ENCODE measurements at regions not wholly inside any gene's neighbourhood (a gene's known extent, or its start where the extent isn't known, plus 50 kb on each side); places are given as distances from the start of the nearest gene placed in this dataset.

DNA sequence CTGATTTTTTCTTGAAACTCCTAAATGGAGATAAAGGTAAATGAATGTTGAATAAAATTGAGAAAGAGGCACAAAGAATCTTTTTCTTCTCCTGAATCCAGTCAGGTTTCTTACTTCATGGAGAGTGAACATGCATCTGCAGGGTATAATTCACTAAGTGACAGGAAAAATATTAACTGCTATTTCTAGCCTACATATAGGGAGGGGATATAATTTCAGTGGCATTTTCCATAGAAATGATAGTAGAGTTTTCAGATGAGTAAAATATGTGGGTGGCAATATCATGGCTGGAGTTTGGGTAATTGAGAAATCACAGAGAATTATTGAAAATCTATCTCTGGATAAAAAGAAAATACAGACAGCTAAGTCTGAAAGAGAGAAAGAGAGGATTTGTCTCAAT lies 1227.0 kb upstream of the GJE1 start:
- Mint-ChIP-seq H3K36me3 (ENCODE audit: low read depth) (no peaks in the 10 kb centered on the region), H3K27ac (ENCODE audit: unreplicated experiment) (no peak overlapping the region), H3K27me3 (ENCODE audit: low read depth) (no peaks in the 10 kb centered on the region), H3K4me3 (no peak overlapping the region), H3K4me1 (no peaks in the 10 kb centered on the region), H3K9me3 (peaks cover 12% of the 10 kb centered on the region)
- TF ChIP-seq, protein P1, sequence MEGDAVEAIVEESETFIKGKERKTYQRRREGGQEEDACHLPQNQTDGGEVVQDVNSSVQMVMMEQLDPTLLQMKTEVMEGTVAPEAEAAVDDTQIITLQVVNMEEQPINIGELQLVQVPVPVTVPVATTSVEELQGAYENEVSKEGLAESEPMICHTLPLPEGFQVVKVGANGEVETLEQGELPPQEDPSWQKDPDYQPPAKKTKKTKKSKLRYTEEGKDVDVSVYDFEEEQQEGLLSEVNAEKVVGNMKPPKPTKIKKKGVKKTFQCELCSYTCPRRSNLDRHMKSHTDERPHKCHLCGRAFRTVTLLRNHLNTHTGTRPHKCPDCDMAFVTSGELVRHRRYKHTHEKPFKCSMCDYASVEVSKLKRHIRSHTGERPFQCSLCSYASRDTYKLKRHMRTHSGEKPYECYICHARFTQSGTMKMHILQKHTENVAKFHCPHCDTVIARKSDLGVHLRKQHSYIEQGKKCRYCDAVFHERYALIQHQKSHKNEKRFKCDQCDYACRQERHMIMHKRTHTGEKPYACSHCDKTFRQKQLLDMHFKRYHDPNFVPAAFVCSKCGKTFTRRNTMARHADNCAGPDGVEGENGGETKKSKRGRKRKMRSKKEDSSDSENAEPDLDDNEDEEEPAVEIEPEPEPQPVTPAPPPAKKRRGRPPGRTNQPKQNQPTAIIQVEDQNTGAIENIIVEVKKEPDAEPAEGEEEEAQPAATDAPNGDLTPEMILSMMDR (conservative IDR thresholded peaks at IDR 0.05) = no peak
- DNase-seq (ENCODE audit: low read depth, low spot score) = no peak

DNA sequence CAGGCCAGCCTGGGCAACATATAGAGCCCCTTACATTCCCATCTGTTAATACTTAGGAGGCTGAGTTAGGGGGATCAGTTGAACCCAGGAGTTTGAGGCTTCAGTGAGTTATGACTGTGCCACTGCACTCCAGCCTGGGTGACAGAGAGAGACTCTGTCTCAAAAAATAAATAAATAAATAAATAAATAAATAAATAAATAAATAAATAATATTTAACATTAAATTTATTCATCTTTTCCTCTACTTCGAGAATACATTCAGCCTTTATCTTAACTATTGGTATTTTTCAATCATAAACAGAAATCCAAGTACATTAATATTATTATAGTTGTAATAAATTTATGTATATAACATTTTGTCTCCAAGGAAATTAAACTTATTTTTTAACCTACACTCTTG lies 1227.7 kb upstream of the GJE1 start:
- H3K27me3 Mint-ChIP-seq (ENCODE audit: low read depth) = no peaks in the 10 kb centered on the region
- no peaks in the 10 kb centered on the region for H3K36me3 Mint-ChIP-seq (ENCODE audit: low read depth)
- peaks cover 12% of the 10 kb centered on the region for H3K9me3 Mint-ChIP-seq
- no peaks in the 10 kb centered on the region for H3K4me1 Mint-ChIP-seq
- no peak overlapping the region for H3K4me3 Mint-ChIP-seq
- no peak overlapping the region for H3K27ac Mint-ChIP-seq (ENCODE audit: unreplicated experiment)
- DNase-seq (ENCODE audit: low read depth, low spot score) = no peak
- TF ChIP-seq, protein P1 (conservative IDR thresholded peaks at IDR 0.05) = no peak

DNA sequence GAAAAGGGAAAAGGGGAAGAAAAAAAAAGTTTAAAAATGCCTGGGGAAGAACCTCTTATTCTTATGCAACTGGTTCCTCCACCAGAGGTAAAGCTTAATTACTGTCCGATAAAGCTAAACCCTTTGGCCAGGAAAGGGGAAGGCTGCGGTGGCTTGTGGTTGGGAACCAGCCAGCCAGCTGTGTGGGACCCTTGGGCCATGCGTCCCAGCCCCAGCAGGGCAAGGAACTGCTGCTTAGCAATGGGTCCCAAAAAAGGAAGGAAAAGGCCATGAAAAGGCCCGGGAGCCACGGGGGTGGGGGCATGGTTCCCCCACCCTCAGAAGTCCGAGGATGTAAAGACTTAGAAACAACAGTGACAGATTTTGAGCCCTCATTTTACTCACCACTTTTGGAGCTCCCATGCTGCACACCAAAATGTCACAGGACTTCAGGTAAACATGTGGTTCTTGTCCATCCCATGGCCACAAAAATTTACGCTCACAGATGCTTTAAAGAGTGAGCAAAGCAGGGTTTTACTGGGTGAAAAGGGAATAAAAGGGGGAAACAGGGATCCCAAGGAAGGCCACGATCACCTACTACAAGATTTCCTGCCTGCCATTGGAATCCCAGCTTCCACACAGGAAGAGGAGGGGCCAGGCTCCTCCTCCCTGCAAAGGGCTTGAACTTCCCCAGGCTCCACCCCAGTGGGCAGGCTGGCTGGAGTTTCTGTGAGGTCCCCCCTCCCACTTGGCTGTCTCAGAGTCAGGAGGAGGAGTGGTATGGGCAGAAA lies 1234.7 kb upstream of the GJE1 start:
- TF ChIP-seq, protein P1 (conservative IDR thresholded peaks at IDR 0.05) = no peak
- Mint-ChIP-seq H3K27ac (ENCODE audit: unreplicated experiment) (no peak overlapping the region), H3K27me3 (ENCODE audit: low read depth) (no peaks in the 10 kb centered on the region), H3K36me3 (ENCODE audit: low read depth) (peaks cover 11% of the 10 kb centered on the region), H3K4me1 (no peaks in the 10 kb centered on the region), H3K4me3 (no peak overlapping the region), H3K9me3 (peaks cover 17% of the 10 kb centered on the region)
- DNase-seq (ENCODE audit: low read depth, low spot score) = no peak

GRCh38 chr6:140897349-140897748 lies 1235.4 kb upstream of the GJE1 start:
- H3K4me3 Mint-ChIP-seq = no peak overlapping the region
- TF ChIP-seq, protein P1 (conservative IDR thresholded peaks at IDR 0.05) = no peak
- H3K27ac Mint-ChIP-seq (ENCODE audit: unreplicated experiment) = no peak overlapping the region
- H3K27me3 Mint-ChIP-seq (ENCODE audit: low read depth) = no peaks in the 10 kb centered on the region
- peaks cover 17% of the 10 kb centered on the region for H3K9me3 Mint-ChIP-seq
- no peak for DNase-seq (ENCODE audit: low read depth, low spot score)
- peaks cover 13% of the 10 kb centered on the region for H3K36me3 Mint-ChIP-seq (ENCODE audit: low read depth)
- H3K4me1 Mint-ChIP-seq = no peaks in the 10 kb centered on the region

DNA sequence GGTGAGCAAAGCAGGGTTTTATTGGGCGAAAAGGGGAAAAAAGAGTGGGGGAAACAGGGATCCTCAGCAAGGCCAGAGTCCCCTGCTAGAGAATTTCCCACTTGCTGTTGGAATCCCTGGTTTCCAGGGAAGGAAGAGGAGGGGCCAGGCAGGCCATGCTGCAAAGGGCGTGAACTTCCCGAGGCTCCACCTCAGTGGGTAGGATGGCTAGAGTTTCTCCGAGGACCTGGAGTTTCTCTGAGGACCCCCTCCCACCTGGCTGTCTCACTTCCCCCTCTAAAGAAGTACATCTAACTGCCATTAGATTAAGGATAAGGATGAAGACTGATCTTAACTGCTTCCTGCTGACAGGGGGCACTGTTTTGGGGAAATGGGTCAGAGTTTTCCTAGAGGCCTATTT lies 1239.3 kb upstream of the GJE1 start:
- Mint-ChIP-seq H3K4me3 (no peak overlapping the region), H3K4me1 (peaks cover 8% of the 10 kb centered on the region), H3K9me3 (peaks cover 16% of the 10 kb centered on the region), H3K36me3 (ENCODE audit: low read depth) (peaks cover 18% of the 10 kb centered on the region), H3K27ac (ENCODE audit: unreplicated experiment) (no peak overlapping the region), H3K27me3 (ENCODE audit: low read depth) (no peaks in the 10 kb centered on the region)
- TF ChIP-seq, protein P1 (conservative IDR thresholded peaks at IDR 0.05) = no peak
- no peak for DNase-seq (ENCODE audit: low read depth, low spot score)

Data from neural crest cell (in vitro differentiated cells).